Mammary epithelial cell (primary cell): ENCODE measurements at regions not wholly inside any gene's neighbourhood (a gene's known extent, or its start where the extent isn't known, plus 50 kb on each side); places are given as distances from the start of the nearest gene placed in this dataset.

Source experiments
- CTCF ChIP-seq, 2 donors: IDR thresholded peaks in 1 of 2; conservative IDR thresholded peaks in 1 of 2; 2 replicates each; pipeline ENCODE4 v1.5.1; 2011 to 2012; ENCODE audit warnings: inconsistent platforms in 2 of 2, low read length in 2 of 2, mild to moderate bottlenecking in 2 of 2, control low read depth in 1 of 2, low read depth in 1 of 2; ENCODE audit not compliant: insufficient read depth in 1 of 2; ENCODE audit errors: extremely low read depth in 1 of 2
- EZH2 ChIP-seq: IDR thresholded peaks from 2 replicates; pipeline ENCODE4 v1.6.1; 2012; ENCODE audit warnings: low read length, inconsistent platforms, borderline replicate concordance

- no peak for TF ChIP-seq CTCF (conservative IDR thresholded peaks at IDR 0.05 in 1 of 2, IDR thresholded peaks at IDR 0.05 in 1 of 2; ENCODE audit: extremely low read depth in 1 of 2, insufficient read depth in 1 of 2, low read depth in 1 of 2, low read length in 2 of 2)
- no peak for TF ChIP-seq EZH2
Measured at GRCh38 chr12:28121433-28121832, 68.8 kb upstream of the CCDC91 start.
